AG09319 (cell line): ENCODE measurements at regions not wholly inside any gene's neighbourhood (a gene's known extent, or its start where the extent isn't known, plus 50 kb on each side); places are given as distances from the start of the nearest gene placed in this dataset.

Experiments used
- DNase-seq: peaks from one replicate; pipeline ENCODE4 v3.0.0-alpha.2; 2010; ENCODE audit warnings: low read depth; ENCODE audit errors: extremely low read depth
- TF ChIP-seq, protein P1 (sequence below): IDR thresholded peaks from 2 replicates; pipeline ENCODE4 v1.5.1; 2011; ENCODE audit warnings: low read depth, mild to moderate bottlenecking, inconsistent platforms, low read length, moderate library complexity

DNA sequence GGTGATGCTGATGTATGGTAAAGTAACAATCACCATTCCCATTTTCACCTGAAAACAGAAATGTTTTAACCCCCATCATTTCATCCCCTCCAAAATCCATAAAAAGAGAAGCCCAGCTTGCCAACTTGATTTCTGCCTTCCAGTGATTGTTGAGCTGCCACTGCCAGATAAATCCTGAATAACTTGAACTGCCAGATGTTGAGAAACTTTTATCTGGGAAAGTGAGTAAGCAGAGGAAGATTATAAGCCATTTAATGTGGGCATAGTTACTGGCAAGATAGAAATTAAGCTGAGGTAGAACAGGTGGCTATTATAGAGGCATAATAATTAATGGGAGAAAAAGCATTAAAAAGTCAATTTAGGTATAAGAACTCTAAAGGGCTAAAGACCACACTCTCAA is 534.1 kb downstream of the ANKRD7 start:
- TF ChIP-seq, protein P1, sequence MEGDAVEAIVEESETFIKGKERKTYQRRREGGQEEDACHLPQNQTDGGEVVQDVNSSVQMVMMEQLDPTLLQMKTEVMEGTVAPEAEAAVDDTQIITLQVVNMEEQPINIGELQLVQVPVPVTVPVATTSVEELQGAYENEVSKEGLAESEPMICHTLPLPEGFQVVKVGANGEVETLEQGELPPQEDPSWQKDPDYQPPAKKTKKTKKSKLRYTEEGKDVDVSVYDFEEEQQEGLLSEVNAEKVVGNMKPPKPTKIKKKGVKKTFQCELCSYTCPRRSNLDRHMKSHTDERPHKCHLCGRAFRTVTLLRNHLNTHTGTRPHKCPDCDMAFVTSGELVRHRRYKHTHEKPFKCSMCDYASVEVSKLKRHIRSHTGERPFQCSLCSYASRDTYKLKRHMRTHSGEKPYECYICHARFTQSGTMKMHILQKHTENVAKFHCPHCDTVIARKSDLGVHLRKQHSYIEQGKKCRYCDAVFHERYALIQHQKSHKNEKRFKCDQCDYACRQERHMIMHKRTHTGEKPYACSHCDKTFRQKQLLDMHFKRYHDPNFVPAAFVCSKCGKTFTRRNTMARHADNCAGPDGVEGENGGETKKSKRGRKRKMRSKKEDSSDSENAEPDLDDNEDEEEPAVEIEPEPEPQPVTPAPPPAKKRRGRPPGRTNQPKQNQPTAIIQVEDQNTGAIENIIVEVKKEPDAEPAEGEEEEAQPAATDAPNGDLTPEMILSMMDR, result no peak

DNA sequence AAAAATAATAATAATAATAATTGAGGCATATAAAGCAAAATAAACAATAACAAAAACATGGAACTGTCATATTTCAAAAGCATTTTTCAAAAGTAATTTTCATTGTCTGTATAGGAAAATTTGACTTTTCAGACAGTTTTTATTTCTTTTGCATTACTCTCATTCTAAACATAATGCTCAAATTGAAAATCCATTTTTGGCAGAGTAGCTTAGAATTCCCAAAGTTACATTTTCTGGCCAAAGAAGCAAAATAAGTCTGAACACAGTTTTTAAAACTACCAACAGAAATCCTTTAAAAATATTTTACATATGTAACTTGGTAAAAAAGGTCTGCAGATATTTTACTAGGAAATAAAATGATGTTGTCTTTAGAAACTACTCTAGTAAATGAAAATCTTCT is 535.4 kb downstream of the ANKRD7 start:
- DNase-seq, result no peak
- TF ChIP-seq, protein P1, result no peak

More for the DNA sequence above, 534.1 kb downstream of the ANKRD7 start:
- DNase-seq, result no peak

DNA sequence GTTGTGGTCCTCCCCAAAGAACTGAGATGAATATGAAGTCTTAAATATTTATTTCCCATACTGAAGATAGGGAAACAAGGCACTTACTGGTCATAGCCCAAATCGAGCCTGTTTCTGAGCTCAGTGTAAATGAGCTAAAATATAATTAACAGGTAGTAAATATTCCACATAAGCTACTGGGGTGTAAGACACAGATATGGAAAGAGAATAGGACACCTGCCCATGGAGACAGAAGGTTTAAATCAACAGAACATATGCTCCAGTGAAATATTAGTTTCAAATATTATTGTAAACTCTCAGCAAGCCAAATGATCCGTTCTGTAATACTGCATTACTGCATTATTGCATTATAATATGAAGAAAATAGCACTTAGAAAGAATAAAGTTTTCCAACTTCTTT is 537.9 kb downstream of the ANKRD7 start:
- TF ChIP-seq, protein P1, result no peak
- no peak for DNase-seq

DNA sequence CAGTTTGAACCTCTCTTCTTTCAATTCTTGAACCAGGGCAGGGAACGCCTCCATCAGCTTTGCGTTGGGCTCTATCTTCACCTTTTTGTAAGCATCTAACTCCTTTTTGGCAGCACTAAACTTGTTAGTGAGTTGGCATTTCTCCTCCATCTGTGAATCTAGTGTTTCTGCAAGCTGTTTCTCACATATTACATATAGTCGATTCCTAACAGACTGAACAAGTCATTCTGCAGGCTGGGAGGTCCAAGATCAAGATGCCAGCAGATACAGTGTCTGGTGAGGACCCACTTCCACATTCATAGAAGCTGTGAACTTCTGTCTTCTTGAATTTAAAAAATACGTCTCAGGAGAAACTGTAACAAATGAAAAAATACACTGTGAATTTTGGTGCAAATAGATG is 539.7 kb downstream of the ANKRD7 start:
- DNase-seq, result no peak
- TF ChIP-seq, protein P1, result no peak

DNA sequence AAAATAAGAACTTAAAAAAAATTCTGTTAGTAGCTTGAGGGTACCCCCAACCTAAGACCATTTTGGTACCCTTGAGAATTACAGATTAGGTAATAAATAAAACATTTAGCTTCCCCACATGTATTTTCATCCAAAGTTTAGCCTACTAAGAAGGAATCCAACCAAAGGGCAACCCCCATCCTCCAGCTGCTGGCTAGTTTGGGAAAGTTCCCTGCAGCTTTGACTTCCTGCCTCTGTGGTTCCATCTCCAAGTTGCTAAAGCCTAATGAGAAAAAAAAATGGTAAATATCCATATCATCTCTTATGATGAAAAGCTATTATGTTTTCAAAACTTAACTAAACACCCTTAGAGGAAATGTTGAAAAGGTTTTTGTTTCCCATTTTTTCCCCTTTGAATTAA is 547.2 kb downstream of the ANKRD7 start:
- TF ChIP-seq, protein P1, result no peak
- no peak for DNase-seq

DNA sequence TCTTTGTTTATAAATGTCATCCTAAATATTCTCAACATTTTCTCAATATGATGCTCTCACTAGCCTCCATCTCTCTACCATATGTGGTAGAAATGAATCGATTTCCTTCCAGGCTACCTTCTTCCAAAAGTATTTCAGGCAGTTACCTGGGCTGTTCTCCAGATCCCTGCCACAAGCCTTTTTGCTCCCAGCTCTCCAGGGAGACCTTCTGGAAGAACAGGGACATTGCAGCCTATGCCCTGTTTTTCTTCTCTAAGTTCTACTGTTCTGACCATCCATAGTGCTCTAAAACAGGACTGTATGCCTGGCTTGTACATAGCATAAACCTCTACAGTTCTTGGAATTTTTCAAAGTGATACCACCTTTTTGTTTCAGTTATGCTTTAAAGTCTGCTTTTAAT is 552.8 kb downstream of the ANKRD7 start:
- TF ChIP-seq, protein P1, result no peak
- DNase-seq, result no peak

DNA sequence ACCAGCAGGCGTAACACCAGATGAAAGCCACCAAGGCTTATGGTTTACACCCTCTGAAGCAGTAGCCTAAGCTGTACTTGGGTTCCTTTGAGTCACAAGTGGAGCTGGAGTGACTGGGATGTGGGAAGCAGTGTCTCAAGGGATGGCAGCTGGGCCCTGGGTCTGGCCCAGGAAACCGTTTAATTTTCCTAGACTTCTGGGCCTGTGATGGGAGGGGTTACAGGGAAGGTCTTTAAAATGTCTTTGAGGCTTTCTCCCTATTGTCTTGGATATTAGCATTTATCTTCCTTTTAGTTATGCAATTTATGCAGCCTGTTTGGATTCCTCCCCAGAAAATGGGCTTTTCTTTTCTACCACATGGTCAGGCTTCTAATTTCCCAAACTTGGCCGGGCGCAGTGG is 568.2 kb downstream of the ANKRD7 start:
- TF ChIP-seq, protein P1, result no peak
- no peak for DNase-seq

DNA sequence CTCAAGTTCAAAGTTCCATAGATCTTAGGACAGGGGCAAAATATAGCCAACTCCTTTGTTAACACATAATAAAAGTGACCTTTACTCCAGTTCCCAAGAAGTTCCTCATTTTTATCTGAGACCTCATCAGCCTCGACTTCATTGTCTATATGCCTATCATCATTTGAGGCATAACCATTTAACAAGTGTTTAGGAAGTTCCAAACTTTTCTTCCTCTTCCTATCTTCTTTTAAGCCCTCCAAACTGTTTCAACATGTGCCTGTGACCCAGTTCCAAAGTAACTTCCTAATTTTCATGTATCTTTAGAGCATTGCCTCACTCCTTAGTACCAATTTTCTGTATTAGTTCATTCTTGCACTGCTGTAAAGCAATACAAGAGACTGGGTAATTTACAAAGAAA is 569.1 kb downstream of the ANKRD7 start:
- DNase-seq, result no peak
- TF ChIP-seq, protein P1, result no peak
